Central memory CD4-positive, alpha-beta T cell (primary cell): ENCODE measurements at regions not wholly inside any gene's neighbourhood (a gene's known extent, or its start where the extent isn't known, plus 50 kb on each side); places are given as distances from the start of the nearest gene placed in this dataset.

Experiments
- DNase-seq: peaks from one replicate; pipeline ENCODE4 v3.0.0; 2022

DNA sequence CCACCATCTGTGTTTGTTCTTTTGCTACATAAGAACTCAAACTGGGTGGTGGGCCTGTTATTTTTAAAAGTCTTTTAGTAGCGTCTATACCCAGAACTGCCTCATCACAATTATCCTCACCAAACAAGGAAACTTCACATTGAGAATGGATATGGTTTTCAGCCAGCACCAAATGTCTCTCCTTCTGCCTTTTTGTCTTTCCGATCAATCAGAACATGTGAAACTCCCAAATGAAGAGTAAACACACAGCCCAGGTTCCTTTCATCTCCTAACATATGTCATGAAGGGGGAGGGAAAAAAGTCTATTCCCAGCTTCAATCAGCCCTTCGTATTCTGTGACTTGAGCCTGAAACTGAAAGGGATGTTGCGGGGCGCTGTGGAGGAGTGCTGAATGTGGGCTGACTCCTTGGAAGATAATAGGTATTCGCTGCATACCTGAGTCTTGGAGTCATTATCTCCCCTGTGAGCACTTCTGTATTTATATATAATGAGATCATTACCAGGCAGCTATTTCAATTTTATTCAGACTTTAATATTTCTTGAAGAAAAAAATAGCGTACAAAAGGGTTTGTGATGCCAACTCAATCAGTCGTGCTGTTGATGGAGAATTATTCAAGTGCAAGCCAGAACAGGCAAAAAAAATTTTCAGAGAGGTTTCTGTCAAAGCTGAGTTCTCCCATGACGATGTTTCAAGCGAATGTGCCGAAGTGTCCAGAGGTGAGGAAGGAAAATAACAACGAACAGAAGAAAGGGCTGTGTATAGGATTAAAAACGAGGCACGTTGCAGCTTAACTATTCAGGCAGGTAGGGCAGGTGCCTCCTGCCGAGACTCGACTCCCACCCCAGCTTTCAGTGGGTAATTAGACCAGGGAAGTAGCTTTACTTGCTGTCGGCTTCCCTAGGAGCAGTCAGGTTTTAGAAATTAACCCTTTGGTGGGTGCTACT lies 163.9 kb upstream of the NOCT start:
- DNase-seq = no peak

DNA sequence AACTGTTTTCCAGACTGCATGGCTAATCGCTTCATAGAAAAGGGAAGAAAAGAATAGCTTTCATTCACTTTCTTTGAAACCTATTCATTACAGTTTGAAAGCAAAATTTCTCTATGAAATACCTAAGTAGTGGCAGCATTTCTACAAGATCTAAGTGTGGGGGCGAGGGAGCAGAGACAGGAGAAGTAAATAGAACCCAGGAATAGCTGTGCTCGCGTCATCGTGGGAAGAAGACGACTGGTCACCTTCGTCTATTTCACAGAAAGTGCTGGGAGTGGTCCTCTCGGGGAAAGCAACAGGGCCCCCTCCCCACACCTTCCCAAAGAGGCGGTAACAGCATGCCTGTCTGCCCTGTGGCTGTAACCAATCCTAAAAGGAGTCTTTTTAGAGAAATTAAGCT lies 169.9 kb upstream of the NOCT start:
- no peak for DNase-seq

DNA sequence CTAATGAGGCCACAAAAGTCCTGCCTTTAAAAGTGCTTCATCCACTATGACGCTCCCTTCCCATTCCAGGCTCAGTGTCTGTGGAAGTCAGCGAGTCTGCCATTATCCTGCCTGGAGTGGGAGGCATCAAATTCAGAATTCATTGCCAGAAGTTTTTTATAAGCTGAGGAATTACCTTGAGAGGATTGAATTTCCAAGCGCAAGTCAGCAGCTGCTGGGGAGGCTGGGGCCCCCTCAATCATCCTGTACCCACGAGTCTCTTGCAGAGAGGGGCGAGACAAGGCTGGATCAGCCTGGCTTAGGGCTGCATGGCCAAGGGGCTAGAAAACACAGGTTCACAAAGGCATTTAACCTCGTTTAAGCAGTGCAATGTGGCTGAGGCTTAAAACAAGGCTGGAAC lies 170.5 kb upstream of the NOCT start:
- DNase-seq = no peak

DNA sequence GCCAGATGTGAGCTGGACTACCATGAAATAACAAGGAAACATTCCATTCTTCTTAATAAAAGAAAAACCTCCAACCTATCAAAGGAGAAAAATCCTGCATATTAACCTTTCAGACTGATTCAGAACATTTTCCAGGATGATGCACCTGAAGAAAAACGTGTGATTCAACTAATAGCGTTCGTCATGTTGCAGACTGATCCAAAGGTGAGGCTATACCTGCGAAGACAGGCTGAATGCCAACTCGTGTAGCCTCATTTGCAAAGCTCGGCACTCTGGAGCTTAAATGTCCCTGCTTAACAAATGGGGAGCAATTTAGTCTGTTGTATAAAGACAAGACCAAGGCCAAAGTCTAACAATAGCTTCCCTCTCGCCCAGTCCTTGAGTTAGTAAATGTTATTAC lies 172.0 kb upstream of the NOCT start:
- DNase-seq = no peak

DNA sequence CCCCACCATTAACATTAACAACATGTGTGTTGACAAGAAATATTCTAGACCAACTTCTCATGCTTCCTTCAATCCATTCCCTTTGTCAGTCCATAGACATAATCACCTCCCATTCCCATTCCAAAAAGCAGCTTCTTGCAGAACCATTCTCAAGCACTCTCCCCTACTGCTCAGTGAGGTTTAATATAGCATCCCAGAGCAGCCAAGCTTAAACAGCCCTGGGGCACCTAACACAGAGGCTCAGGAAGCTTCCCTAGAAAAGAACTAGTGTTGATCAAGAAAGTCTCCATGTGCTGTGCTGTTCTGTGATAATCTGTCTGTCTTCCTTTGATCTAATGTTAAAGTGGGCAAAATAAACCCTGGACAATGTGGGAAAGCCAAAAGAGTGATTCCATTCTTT lies 174.2 kb upstream of the NOCT start:
- no peak for DNase-seq

DNA sequence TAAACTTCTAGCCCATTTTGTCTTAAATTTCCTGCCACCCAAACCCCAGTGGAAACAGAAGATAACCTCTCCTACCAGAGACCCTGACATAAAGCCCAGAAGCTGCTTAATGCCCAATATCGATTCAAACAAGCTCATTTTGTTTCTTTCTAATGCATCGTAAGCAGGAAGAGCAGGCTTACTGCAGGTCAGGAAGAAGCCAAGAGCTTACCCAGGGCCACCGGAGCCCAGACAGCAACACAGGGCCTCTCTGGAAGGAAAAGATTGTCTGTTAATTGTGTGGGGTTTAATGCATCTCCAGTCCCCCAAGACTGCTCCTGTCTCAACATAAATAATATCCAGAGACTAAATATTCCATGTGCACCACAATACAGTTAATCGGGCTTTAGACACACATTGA lies 177.3 kb upstream of the NOCT start:
- DNase-seq = no peak

DNA sequence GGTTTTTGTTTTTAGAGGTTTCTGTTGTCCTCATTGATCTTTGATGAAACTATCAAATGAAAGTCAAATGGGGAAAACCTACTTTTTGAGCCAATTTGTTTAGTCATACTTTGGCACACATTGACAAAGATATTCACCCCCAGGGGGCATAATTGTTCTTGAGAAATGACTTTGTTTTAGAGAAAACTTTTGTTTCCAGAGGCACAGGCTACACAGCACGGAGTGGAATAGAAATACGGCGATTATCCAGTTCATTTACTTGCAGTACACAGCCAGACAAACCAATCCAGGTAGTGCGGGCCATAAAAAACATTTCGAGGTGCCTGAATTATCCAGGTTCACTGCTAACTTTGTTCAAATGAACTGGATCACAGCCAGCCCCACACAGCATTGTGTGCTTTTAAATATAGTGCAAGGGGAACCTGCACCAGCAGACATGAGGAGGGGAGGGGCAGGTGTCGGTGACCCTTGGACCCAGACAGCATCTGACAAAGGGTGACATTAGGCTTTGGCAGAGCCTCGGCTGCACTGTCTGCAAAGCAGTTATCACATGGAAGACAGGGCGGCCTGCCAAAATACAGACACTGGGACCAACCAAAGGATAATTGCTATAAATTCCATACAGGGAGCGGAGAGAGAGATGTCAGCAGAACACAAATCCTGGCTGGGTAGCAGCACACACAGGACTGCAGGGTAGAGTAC lies 179.6 kb upstream of the NOCT start:
- DNase-seq = no peak

DNA sequence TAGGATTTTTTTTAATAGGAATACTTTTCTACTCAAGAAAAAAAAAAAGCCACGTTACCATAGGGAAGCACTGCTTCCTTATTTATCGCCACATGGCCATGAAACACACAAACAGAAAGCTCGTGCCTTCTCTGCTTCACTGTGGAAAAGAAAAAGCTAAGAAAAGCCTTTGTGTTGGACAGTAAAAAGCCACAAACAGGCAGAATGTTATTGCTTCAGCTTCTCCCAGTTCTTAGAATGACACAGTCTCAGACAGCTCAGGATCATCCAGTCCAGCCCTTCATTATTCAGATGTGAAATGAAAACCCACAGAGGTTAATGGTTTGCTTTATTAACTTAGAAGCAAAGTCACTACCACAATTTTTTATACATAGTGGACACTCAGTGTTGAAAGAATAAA lies 181.6 kb upstream of the NOCT start:
- no peak for DNase-seq

DNA sequence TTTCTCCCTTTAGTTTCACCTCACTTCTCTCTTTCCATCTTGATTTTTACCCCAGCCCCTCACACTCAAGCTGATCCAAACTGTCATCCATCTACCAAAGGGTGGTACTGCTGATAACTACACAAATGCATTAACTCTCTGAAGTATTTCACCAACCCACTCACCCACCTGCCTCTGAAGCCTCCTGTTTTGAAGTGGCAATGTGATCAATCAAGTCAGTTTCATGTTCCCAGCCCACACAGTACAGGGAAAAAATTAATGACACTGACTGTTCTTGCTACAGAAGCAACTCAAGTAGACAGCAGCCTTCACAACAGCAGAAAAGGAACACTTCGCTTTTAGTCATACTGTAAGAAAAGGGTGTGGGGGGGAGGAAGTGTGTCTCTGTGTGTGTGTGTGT lies 183.0 kb upstream of the NOCT start:
- no peak for DNase-seq

DNA sequence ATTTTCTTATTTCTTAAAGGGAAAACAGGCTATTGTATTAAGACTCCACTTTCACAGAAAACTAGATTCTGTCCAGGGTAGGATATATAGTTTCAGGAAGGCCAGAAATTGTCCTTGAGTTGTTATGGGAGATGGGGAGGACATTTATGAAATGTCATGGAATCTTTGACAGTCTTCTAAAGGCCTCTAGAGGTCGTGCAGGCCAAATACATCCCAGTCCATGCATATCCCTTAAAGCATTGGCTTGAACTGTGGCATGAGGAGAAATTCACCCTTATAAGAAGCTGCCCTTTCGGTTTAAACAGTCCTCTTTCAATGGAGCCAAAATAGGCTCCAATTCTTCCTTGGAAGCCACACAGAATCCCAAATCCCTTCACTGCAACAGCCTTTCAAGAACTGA lies 183.6 kb upstream of the NOCT start:
- no peak for DNase-seq

DNA sequence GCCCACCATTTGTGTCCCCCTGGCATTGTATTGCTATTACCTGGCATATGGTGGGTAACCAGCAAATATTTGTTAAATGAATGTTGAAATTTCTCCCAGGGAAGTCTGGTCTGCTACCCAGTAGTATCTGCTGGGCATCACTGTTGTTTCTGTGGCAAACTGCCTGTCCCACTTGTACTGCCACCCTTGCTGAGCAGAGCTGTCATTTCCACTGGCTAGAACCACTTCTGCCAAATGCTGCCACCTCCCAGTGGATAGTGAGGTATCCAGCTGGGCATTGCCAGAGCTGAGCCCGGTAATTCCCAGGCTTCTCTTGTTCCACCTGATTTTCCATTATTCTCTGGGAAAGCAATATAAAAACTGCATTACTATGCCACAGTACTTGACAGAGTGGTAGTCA lies 186.7 kb upstream of the NOCT start:
- DNase-seq = no peak

DNA sequence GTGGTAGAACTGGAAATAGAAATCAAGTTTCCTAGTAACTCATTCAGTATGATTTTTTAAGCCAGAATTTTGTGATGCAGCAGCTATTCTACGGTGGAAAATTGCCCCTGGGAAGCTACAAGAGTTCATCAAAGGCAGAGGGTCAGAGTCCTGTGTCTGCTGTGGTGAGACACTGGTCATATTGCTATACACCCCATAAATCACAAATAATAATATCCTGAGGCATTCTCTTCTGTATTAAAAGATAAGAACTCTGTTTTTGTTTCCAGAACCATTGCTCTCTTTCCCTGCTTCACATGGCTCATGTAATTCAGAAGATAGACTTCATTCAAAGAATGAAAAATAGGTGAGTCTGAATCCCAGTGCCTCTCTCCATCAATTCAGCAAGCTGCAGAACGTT lies 188.8 kb upstream of the NOCT start:
- no peak for DNase-seq

DNA sequence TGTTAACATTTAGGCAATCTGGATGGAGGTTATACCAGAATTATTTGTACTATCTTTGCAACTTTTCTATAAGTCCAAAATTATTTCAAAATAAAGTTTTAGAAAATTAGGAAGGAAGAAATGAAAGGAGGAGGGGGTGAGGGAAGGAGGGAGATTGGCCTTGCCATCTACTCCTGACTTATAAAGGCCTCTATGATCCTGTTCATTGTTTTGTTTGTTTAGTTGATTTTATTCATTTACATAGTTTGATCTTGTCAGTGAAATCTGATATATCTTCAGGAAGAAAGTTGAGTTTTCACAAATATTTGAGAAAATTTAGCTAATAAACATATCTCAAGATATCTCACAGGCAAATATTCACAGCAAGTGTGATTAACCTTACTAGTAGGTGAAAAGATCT lies 189.3 kb upstream of the NOCT start:
- no peak for DNase-seq

DNA sequence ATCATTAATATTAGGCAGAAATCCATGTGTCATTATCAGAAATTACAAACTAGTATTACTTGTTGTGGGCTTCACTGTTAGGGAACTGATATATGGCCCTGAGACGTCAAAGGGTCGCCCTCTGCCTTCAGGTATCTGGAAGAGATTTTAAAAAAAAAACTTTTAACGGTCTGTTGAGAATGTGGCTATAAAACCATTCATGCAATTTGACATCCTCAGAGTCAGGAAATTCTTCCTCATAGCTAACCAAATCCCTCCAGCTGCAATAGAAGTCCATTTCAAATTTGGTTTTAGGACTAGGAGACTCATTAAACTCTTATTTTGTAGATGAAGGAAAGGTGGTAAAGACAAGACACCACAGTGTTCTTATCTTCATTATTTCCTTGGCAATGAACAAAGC lies 194.2 kb upstream of the NOCT start:
- no peak for DNase-seq

DNA sequence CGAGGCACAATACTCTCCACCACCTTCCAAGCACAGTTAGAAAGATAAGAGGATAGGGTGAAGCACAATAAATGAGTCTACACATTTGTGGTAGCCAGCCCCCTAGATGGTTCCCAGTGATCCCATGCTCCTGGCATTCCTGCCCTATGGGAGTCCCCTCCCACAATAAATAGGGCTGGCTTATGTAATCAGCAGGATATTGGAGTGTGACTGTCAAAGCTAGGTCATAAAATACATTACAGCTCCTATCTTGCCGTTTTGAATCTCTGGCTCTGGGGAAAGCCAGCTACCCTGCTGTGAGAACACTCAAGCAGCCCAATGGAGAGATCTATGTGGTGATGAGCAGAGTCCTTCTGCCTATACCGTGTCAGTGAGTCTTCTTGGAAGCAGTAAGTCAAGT lies 198.7 kb upstream of the NOCT start:
- no peak for DNase-seq

DNA sequence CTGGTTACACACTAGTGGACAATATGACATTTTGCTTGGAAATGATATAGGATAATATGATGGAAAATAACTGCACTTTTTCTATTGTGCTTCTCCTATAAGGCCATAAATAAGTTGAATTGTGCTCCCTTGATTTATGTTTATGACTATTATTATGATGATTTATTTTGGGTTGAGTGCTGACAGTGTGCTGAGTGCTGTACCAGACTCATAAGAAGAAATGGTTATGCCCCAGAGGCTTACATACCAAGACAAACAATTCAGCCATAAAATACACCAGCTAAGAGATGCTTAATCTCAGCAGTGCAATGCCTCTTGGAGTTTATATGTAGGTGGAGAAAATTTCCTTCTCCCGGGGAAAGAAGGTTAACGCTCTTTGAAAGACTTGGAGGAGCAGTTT lies 199.8 kb upstream of the NOCT start:
- no peak for DNase-seq

DNA sequence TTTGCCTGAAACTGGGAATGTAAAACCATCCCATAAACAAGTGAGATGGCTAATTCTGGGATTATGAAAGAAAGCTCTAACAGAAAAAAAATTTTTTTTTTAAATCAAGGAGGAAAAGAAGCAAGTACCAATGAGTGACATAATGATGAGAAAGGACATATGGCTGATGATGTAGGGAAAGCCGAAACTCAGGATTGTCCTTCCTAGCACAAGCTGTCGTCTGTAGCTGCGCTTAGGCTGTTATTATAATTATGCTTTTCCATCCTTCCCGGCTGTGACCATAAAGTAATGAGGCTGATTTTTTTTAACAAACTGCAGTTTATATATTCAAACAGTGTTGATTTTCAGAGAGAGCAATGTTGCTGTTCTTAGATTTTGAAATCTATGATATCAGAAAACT lies 209.8 kb upstream of the NOCT start:
- DNase-seq = no peak

DNA sequence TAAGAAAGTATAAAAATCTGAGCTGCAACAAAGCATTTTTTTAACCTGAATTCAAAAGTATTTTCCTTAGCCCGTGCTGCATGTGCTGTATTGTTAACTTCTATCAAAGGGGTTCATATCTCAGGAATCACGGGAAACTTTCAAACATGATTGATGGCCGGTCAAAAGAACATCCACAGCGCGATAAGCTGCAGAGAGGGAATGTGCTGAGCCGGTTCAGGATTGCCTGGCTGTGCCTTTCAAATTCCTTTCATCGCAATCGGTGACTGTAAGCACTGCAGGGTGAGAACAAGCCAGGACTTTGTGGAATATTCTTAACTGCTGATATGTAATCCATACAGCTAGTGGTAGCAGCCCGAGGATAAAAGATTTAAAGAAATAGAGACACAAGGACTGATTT lies 210.9 kb upstream of the NOCT start:
- DNase-seq = no peak

DNA sequence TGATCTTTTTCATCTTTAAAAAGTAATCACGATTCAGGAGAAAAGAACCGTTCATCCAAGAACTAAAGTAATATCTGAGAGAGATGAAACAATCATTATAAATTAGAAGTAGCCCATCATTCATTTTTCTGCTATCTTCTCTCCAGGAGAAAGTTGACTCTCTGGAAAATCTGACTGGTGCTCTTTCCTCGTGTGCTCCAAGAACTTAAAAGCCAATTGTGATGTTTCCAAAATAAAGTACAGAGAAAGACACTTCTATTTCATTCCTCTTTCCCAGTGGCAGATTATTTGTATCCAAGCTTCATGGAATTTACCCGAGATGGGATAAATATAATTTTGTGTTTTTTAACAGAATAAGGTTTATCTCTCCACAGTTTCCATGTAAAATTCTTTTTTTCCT lies 212.5 kb upstream of the NOCT start:
- no peak for DNase-seq

DNA sequence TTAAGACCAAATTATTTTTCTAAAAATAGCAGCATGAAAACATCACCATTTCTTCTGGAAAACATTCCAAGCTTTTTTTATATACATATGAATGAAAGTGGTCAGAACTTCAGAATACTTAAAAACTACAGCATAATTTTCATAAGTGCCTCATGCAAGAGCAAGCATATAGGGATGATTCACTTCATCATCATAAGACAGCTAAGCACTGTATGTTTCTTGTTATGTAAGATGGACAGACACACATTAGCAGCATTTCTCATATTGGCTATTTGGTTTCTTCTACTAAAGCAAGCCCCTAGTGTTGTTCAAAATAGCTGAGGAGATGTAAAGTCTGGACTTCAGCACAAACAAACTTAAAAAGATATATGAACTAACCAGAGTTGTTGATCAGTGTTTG lies 213.1 kb upstream of the NOCT start:
- DNase-seq = no peak

DNA sequence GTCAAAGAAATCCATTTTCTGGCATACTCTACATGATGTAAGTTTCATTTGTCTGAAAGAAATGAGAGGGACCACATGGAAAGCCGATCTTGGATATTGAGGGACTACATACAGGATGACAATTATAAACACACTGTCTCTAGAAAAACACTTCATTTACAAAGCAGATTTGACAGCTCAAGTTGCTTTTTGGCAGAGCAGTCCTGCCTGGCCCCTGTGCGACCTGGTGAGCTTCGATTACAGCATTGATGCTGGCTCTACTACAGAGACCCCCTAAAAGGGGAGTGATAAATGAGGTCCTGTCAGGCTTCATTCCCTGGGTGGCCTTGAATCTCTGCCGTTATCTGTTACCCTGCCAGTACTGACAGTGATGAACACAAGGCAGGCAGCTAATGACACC lies 215.2 kb upstream of the NOCT start:
- DNase-seq = no peak

DNA sequence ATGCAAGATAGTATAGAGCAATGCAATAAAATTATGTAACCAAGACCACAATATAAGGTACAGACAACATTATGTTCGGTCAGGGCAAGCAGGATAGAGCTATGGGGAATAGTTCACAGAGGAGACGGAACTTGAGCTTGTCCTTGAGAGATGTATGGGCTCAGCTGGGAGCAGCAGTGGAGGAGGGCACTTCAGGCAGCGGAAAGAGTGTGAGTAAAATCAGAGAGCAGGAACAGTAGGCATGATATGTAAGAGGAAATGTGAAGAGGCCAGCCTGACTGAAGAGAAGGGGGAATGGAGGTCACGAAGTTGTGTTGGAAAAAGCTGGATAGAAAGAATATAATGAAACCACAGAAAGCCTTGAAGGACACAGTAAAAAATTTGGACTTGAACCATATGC lies 217.2 kb upstream of the NOCT start:
- no peak for DNase-seq

DNA sequence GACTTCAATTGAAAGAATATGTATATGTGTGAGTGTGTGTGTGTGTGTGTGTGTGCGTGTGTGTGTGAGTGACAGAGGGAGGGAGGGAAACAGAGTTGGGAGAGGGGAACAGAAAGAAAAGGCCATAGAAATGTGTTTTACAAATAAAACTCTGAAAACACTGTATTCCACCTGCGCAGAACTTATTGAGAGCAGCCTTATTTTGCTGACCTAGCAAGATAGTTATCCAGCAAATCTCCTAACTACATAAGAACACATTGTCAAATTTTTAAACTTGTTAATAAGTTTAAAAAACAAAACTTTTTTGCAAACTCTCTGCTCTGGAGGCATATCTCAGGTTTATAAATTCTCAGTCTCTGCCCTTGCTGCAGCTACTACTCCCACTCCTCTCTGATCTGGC lies 217.9 kb upstream of the NOCT start:
- no peak for DNase-seq

DNA sequence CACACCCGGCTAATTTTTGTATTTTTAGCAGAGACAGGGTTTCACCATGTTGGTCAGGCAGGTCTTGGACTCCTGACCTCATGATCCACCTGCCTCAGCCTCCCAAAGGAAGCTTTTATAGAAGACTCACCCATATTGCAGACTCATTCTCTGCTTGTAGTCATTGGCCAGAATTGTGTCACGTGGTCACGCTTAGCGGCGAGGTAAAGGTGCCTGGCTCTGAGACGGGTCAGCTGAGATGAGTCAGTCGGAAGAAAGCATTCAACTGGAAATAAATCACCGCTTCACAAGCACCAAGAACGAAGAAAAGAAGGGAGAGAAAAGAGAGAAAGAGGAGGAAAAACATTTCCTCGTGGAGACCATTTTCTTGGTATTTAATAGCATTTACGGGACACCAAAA lies 218.8 kb upstream of the NOCT start:
- DNase-seq = no peak
